ENCODE measurements at regions not wholly inside any gene's neighbourhood (a gene's known extent, or its start where the extent isn't known, plus 50 kb on each side); places are given as distances from the start of the nearest gene placed in this dataset.
A peak's percentile ranks its signal among the peaks of the same experiment; 100 is the strongest.

- no peak for DNase-seq (ENCODE audit: low read depth)
Observed at GRCh38 chr13:75231235-75231634, 250.7 kb downstream of the TBC1D4 start.

DNA sequence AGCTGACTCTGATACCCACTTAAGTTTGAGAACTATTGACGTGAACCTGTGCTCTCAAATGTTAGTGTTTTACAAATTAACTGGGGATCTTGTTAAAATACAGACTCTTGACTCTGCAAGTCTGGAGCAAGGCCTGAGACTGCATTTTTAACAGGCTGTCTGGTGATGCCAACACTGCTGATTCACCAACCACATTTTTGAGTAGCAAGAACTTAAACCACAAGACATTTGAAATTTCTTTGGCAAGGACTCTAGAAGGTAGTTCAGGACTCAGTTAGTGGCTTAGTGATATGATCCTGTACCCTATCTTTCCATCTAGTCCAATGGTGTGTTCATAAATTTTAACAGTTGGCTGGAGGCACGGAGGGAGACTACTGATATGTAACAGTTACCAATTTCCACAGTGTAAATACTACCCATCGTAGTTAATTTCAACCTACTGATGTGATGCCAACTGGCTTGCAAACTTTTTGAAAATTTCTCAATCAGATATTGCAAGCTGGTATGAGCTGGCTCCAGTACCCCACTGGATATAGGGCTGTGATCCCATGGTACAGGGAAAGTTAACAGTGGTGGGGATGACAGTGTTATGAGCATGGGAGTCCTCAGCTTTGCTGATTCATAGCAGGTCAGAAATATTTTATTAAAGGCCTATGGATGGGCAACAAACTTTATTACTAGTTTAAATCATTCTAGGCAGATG, 255.1 kb downstream of the TBC1D4 start:
- DNase-seq (ENCODE audit: low read depth): peak; percentile 83

DNA sequence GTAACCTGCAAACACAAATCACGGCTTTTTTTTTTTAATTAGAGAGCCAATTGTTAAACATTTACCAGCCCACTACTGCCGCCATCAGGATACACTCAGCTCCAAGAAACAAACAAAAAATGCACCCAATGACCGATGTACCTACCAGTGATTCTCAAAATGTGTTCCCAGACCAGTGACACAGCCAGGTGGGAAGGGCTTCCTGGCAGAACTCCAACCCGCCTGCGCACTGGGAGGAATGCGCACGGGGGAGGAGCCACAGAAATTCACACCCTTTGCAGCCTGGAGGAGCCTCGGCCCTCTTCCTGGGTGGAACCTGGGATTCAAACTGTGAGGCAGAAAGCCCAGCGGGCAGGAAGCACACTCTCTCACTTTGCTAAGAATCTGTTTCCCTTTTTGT, 255.9 kb downstream of the TBC1D4 start:
- peak; percentile 85 for DNase-seq (ENCODE audit: low read depth)

- DNase-seq (ENCODE audit: low read depth): no peak
Observed at GRCh38 chr13:75225288-75226032, 256.5 kb downstream of the TBC1D4 start.

- DNase-seq (ENCODE audit: low read depth): no peak
Observed at GRCh38 chr13:75224053-75224742, 257.8 kb downstream of the TBC1D4 start.

DNA sequence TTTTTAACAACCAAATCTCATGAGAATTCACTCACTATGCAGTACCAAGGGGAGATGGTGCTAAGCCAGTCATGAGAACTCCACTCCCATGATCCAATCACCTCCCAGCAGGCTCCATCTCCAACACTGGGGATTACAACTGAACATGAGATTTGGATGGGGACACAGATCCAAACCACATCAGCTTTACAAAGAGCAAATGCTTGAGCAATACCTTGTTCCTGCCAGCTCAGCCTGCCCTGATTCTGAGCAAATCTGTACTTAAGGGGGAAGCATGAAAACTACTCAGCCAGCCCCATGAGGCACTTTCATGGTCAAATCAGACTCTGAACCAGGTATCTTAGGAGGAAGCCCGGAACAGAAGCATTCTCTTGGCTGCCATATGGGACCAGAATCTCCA, 259.9 kb downstream of the TBC1D4 start:
- DNase-seq (ENCODE audit: low read depth): no peak

DNA sequence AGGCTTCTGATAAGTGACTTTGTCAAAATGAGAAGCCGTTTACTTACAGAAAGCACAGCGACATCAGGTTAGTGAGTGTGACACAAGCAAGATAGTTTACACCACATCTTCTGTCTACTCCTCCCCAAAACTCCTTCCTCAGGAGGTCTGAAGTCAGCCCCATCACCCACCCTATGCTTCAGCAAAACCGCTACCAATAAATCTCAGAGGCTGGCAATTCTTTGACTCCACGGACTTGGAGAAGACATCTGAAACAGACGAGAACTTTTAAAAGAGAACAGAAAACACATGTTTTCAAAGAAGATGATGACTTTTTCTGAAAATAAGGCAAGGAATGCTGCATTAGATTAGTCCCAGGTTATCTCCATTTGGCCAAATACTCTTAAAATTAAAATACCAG, 261.1 kb downstream of the TBC1D4 start:
- no peak for DNase-seq (ENCODE audit: low read depth)

- no peak for DNase-seq (ENCODE audit: low read depth)
Observed at GRCh38 chr13:75220238-75220542, 261.8 kb downstream of the TBC1D4 start.

- peak; percentile 64 for DNase-seq (ENCODE audit: low read depth)
Observed at GRCh38 chr13:75219479-75220237, 262.3 kb downstream of the TBC1D4 start.

DNA sequence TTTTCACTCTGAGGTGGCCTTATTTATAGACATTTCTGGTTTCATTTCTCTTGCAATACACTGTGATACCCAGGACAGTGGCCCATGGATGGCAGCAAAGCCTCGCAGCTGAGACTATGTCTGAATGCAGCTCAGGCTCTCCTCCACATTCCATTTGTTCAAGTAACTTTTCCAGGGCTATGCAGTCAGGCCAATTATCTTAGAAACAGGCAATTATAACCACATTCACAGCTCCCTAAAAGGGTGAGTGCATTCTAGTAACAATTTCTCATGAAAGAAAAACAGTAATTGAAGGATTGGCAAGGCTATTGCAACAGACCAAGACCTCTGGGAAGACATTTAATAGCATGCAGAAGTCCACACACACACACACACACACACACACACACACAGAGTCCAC, 264.0 kb downstream of the TBC1D4 start:
- peak; percentile 7 for DNase-seq (ENCODE audit: low read depth)

GRCh38 chr13:75216038-75216437, 265.9 kb downstream of the TBC1D4 start:
- no peak for DNase-seq (ENCODE audit: low read depth)

DNA sequence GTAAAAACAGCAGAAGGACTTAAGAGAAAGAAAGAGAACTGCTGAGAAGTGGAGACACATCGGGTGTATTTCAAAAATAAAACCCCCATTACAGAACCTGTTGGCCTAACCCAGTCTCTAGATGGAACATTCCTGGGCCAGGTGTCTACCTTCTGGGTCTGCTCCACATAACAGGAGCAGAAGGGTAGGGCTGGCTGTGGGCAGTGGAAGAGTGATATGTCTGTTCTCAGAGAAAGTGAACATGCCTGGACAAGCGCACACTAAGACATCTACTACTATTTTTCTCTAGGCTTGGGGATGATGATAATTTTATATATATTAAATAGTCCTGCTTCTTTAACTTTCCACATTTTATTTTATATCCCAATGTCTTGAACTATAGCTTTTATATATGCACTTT, 267.1 kb downstream of the TBC1D4 start:
- no peak for DNase-seq (ENCODE audit: low read depth)

- DNase-seq (ENCODE audit: low read depth): no peak
Observed at GRCh38 chr13:75202981-75203380, 279.0 kb downstream of the TBC1D4 start.

DNA sequence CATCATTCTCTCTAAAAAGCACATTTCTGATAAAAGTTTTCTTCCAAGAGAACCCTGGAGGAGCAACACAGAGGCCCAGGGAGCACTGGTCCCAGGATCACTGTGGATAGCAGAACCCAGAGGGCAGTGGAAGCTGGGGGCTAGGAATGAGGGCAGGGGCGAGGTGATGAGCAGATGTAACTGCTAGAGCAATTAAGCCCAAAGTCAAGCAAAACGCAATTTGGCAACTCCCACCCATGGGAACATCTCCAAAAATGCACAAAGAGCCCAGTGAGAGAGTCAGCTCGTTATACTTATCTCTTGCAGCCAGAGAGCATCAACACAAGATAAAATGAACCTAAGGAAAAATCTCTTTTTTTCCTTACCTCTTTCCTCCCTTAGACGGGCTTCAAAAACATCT, 284.2 kb downstream of the TBC1D4 start:
- DNase-seq (ENCODE audit: low read depth): no peak

GRCh38 chr13:75196147-75196837, 285.7 kb downstream of the TBC1D4 start:
- DNase-seq (ENCODE audit: low read depth): no peak

DNA sequence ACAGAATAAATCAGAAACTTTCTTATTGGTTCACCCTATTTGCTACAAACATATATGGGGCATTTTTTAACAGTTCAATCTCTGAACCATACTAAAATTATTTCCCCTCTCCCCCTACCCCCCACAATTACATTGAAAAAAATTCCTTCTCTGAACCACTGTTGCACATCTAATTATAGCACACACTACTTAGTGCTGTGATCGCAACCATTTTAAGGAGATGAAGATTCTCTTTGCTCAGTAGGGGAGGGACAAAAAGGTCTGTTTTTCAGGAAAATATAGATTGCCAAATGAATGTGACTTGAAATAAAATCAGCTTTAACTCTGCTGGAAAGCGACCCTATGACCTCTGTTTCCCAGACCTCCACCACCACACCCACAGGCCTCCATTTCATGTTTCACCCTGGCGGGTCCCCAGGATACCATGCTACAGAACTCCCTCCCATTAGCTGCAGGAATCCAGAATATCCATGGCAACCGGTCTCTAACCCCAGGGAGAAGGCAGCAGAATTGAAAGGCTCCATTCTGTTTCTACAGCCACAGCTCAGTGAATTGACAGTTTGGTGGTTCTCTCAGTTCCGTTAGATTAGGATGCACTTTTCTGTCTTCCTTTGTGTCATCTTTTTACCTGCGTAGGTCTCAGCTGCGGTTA, 286.3 kb downstream of the TBC1D4 start:
- DNase-seq (ENCODE audit: low read depth): no peak

DNA sequence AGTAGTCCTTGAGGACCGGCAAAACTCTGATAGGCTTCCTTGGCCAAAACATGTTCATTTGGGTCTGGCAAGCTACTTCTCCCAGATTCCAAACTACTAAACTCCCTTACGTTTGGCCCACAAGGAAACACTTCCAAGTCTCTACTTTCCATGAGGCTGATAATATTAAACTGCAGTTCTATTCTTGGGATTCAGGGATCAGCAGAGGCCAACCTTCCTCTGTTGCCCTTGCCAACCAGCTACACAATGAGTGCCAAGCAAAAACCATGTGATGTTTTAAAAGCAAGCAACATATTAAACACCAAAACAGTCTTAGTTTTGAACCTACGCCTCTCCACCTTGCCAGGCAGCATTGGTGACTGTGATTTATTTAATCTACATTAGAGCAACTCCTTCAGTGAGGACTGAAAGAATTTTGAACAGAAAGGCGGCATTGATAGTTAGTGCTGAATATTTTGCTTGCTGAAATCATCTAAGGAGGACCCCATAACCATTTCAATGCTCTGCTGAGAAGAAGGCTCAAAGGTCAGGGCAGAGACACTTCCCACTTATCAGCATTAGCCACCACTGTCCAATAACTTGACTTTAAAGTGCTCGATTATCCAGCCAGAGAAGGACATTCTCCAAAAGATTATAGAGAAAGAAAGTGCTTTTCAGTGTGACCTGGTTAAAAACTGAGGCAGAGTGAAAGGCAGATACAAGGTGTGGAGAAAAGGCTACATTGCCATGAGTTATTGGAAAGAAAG, 287.1 kb downstream of the TBC1D4 start:
- no peak for DNase-seq (ENCODE audit: low read depth)

DNA sequence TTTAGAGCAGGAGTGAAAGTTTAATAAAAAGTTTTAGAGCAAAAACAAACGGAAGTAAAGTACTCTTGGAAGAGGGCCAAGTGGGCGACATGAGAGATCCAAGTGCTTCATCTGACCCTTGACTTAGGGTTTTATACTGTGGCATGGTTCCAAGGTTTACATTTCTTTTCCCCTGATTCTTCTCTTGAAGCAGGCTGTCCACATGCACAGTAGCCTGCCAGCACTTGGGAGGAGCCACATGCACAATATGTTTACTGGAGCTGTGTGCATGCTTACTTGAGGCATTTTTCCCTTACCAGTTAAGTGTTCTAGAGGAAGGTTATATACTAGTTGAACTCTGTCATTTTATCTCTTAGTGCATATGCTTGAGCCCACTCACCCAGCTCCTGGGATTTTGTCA, 295.6 kb downstream of the TBC1D4 start:
- no peak for DNase-seq (ENCODE audit: low read depth)

DNA sequence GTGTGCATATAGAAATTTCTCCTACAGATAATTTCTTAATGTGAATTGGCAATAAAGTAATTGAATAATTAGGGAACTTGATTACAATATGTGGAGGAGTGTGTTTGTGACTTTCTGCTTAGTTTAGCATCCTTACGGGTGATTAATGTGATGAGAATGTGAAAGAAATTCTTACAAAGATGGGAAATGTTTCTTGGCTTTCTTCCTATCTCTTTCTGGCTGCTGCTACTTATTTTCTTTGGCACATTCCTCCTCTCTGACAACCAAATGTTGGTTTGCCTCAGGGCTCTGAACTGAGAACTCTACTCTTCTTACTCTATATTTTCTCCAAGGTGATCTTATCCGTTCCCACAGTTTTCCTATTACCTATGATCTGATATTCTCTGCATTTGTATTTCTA, 300.1 kb downstream of the TBC1D4 start:
- DNase-seq (ENCODE audit: low read depth): peak; percentile 1

GRCh38 chr13:75180805-75181455, 301.0 kb downstream of the TBC1D4 start:
- no peak for DNase-seq (ENCODE audit: low read depth)
